Stimulated activated CD8-positive, alpha-beta memory T cell treated with anti-CD3 and anti-CD28 coated beads, Interleukin-4, amount 100 ng/mL, for 4 hours (primary cell): ENCODE measurements at regions not wholly inside any gene's neighbourhood (a gene's known extent, or its start where the extent isn't known, plus 50 kb on each side); places are given as distances from the start of the nearest gene placed in this dataset.

ENCODE experiments used
- DNase-seq, 2 donors: peaks; one replicate each; pipeline ENCODE4 v3.0.0-alpha.2; 2020; ENCODE audit warnings: low read depth in 2 of 2, low spot score in 1 of 2

DNA sequence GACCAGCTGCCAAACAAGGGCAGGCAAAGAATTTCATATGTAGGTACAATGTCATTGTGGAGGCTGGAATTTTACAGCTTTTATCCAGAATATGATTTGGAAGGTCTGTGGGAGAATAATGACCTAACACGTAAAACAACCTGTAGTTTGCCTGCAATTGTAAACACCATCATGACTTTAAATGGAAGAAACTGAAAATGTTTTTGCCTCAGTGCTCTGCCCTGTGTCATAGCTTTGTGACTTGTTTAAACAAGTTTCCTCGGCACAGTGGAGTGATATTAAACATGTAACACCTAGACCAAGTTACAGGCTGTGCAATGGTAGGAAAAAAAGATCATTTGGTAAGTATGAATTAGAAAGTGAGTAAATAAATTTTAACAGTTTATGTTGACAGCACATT is 171.6 kb upstream of the MBNL1 start:
- no peak for DNase-seq

- no peak for DNase-seq
Observed at GRCh38 chr3:152097770-152098169, 171.0 kb upstream of the MBNL1 start.

GRCh38 chr3:152100491-152101132 is 168.1 kb upstream of the MBNL1 start:
- DNase-seq: no peak

DNA sequence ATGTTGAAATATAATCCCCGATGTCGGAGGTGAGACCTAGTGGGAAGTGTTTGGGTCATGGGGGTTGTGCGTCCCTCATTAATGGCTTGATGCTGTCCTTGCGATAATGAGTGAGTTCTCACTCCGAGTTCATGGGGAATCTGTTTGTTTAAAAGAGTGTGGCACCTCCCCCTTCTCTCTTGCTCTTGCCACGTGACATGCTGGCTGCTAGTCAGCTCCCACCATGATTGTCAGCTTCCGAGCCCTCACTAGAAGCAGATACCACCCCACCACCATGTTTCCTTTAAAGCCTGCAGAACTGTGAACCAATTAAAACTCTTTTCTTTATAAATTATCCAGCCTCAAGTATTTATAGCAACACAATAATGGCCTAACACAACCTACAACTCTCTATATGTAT is 166.3 kb upstream of the MBNL1 start:
- DNase-seq: no peak

DNA sequence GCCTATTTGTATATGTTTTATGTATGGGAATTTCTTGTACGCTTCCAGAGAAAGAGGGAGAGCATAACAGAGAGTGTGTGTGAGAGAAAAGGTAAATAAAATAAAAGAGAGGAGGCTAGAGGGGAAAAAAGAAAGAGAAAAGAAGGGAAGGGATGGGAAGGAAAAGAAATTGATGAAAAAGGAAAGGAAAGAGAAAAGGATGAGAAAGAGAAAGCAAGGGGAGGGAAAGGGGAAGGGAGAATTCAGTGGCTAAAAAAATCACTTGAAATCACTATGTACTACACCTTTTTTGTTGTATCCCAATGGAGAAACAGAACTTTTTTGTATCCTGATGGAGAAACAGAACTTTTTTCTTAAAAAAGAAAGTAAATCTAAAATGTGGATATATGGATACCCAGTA is 165.5 kb upstream of the MBNL1 start:
- no peak for DNase-seq

GRCh38 chr3:152104847-152105415 is 163.8 kb upstream of the MBNL1 start:
- no peak for DNase-seq

DNA sequence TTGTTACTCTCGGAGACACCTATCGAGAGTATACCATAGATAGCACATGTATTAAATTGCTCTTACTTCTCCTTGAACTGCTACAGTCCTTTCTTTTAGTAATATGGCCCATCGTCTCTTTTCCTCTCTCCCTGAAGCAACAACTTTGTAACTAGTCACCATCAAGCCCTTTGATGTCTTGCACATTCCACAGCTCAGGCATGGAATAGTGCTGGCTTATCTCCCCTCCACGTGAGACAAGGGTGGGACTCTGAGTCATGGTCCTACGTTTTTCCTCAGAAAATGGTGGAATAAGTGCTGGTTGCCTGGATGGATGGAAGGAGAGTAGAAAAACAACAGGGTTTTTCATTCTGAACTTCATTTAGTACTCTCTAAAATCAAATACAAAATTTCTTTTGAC is 163.3 kb upstream of the MBNL1 start:
- DNase-seq: no peak

DNA sequence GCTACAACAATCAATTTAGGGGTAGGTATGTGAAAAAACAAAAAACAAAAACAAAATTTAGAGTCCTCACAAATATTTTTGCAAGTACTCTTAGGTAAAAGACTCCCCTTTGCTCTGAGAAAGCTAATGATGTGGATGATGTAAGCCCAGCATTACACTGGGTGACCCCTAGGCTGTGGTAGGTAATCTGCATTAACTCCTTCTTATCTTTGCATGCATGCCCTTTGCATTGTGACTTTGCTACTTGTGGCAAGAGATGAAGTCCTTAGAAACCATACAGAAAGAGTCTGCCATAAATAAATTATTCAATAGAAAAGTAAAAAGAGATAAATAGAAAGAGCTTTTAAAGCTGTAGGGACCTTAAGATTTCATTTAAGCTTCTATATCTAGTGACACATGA is 159.7 kb upstream of the MBNL1 start:
- DNase-seq: no peak

- no peak for DNase-seq
Observed at GRCh38 chr3:152113413-152113812, 155.3 kb upstream of the MBNL1 start.

DNA sequence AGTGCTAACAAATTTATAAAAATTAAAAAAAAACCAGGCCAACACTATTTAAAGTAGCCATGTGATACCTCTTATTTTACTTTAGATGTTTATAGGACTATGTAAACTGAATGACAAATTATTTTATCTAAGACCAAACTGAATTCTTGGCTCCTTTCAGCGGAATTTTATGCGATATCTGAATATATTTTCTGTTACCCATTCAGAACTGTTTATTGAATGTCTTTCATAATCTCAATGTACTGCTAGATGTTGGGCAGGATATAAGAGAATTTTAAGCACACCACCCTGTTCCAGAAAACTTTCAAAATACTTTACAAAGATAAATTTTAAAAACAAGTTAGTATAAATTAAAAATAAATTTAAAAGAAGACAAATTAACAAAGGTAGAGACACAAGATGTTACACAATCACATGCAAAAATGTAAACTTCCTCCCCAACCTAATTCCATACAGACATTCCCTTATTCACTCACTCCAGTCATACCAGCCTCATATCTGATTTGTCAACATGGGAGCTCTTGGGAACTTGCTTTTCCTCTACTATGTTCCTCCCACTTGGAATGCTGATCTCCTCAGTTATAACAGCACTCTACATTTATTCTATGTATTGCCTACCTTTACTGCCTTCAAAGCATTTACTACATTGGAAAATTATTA is 154.6 kb upstream of the MBNL1 start:
- DNase-seq: no peak

DNA sequence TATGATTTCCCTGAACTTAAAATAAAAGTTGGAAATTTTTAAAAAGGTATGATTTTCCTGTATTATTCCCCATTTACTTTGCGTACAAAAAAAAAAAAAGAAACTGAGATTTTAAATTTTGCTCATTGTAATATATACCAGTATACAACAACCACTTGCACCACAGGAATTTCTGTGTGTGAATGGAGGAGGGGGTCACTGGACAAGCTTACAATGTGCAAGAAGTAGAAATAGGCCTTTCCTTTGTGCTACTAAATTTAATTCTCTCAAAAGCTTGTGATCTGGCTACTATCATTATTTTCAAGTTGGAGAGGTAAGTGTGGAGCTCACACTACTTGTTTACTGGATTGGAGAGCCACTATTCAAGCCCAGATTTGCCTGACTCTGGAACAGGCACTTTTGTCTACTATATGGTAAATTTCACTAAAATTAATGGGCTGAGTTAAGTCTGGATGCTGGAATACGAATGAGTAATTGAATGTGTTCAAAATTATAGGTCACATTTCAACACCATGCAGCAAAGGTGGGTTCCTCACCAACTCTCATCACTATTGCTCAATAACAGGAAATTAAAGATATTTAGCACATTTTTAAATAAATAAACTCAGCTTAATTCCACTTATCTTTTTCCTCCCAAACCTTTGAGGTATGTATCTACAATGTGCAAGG is 148.0 kb upstream of the MBNL1 start:
- no peak for DNase-seq

- no peak for DNase-seq
Observed at GRCh38 chr3:152121270-152121636, 147.5 kb upstream of the MBNL1 start.

- DNase-seq: no peak
Observed at GRCh38 chr3:152122851-152123250, 145.9 kb upstream of the MBNL1 start.

DNA sequence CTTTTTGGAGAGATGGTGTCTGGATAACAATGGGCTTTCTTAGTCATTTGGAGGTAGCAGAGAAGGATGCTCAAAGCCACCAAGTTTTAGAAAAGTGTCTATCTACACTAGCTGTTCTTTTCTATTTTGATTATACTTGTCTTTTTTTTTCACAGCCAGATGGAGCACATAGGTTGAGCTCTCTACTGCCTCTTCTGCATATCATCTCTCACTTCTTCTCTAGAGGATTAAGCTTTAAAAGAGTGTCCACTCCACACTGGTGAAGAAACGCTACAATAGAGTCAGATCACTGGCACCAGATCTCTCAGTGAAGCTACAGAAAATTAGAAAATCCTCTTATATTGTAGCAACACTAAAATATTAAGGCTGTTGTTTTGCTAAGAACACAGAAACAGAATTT is 145.3 kb upstream of the MBNL1 start:
- no peak for DNase-seq

- no peak for DNase-seq
Observed at GRCh38 chr3:152126260-152126659, 142.5 kb upstream of the MBNL1 start.

GRCh38 chr3:152127058-152127457 is 141.7 kb upstream of the MBNL1 start:
- no peak for DNase-seq

GRCh38 chr3:152128356-152128755 is 140.4 kb upstream of the MBNL1 start:
- no peak for DNase-seq

DNA sequence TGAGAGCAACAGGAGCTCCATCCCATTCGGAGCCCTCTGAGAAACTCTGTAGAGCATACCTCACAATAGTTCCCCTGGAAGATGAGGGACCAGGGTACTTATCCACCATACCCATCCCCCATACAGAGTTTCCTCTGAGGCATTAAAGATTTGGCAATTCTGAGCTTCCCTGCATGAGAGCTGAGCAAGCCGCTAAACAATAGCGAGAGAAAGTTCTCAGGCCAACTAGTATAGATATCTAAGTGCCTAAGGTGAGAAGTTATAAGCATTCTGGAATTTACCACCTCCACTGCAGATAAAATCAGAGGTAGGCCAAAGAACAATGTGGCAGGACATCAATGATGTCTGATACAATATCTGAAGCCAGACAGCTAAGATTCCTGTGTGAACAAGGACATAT is 129.1 kb upstream of the MBNL1 start:
- DNase-seq: no peak

GRCh38 chr3:152146461-152146860 is 122.3 kb upstream of the MBNL1 start:
- DNase-seq: no peak

DNA sequence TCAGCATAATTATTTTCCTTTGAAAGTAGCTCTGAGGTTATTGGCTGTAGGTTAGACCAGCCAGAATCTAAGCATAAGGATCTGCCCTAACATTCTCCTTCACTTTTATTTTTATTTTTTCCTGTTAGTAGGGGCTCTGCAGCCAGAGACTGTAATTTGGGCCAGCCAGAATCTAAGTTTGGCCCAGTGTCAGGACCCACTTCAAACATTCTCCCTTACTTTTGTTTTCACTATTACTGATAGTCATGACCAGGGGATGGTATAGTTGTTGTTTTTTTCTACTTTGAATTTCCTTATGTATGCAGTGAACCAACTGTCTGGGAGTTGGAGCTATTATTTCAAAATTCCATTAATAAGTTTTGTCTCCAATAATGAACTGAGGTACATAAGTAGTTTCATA is 121.0 kb upstream of the MBNL1 start:
- no peak for DNase-seq

- DNase-seq: no peak
Observed at GRCh38 chr3:152148579-152148978, 120.2 kb upstream of the MBNL1 start.

DNA sequence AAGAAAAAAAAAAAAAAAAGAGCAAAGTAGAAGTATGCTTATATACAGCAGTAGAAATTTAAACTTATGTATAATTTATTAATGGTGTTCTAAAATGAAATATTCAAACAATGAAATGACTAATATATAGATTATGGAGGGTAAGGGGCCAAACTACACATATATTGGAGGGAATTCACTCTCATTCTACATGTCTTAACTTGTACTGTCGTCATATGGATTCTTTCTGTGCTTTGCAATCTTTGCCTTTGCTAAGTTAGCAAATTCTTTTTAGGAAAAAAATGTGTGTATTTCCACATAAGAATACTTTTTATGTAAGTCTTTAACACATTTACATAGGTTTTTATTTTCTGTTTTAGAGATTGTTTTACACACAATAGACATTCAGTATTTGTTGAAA is 118.9 kb upstream of the MBNL1 start:
- DNase-seq: no peak
